NB4 (cell line): ENCODE measurements at regions not wholly inside any gene's neighbourhood (a gene's known extent, or its start where the extent isn't known, plus 50 kb on each side); places are given as distances from the start of the nearest gene placed in this dataset.

Source experiments
- CTCF ChIP-seq: IDR thresholded peaks from one replicate; pipeline ENCODE4 v1.5.1; 2012; ENCODE audit warnings: low read depth, low read length
- TF ChIP-seq, protein P1 (sequence below): IDR thresholded peaks from 2 replicates; pipeline ENCODE4 v1.6.1; 2011; ENCODE audit warnings: low read depth, low read length

GRCh38 chr20:10876558-10876957 is 202.8 kb upstream of the JAG1 start:
- TF ChIP-seq, protein P1, sequence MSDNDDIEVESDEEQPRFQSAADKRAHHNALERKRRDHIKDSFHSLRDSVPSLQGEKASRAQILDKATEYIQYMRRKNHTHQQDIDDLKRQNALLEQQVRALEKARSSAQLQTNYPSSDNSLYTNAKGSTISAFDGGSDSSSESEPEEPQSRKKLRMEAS = no peak
- TF ChIP-seq CTCF = no peak
